ENCODE measurements at regions not wholly inside any gene's neighbourhood (a gene's known extent, or its start where the extent isn't known, plus 50 kb on each side); places are given as distances from the start of the nearest gene placed in this dataset.
"Not testable (repeated sequence)": the region's sequence is repeated elsewhere in the genome, so short reads cannot be mapped to it uniquely, and the experiment has no call there.

- TF ChIP-seq SIRT6 (IDR thresholded peaks at IDR 0.05; ENCODE audit: low read length); ATF3 (IDR thresholded peaks at IDR 0.05; ENCODE audit: insufficient read depth, low read depth, low read length); RNF2 (IDR thresholded peaks at IDR 0.05; ENCODE audit: borderline replicate concordance, low read depth, low read length, missing control alignments, poor library complexity, severe bottlenecking); MAFK (IDR thresholded peaks at IDR 0.05; ENCODE audit: low read depth, low read length); CBX5 (IDR thresholded peaks at IDR 0.05; ENCODE audit: low read depth, low read length); CTCF (IDR thresholded peaks at IDR 0.05; ENCODE audit: control extremely low read depth in 1 of 3, insufficient read depth in 1 of 3, low read depth in 1 of 3, low read length in 3 of 3); EZH2 (IDR thresholded peaks at IDR 0.05; ENCODE audit: low read depth, low read length, severe bottlenecking); RXRA (IDR thresholded peaks at IDR 0.05; ENCODE audit: insufficient read depth, low read depth, low read length); CBX8 (IDR thresholded peaks at IDR 0.05; ENCODE audit: borderline replicate concordance, low read depth, low read length): not testable (repeated sequence)
These were observed 526.8 kb downstream of the CWH43 start for GRCh38 chr4:49512641-49513545.

Data from H1 (cell line).